Astrocyte of the spinal cord (primary cell): ENCODE measurements at regions not wholly inside any gene's neighbourhood (a gene's known extent, or its start where the extent isn't known, plus 50 kb on each side); places are given as distances from the start of the nearest gene placed in this dataset.

Source experiments
- DNase-seq: peaks from one replicate; pipeline ENCODE4 v3.0.0; 2011; ENCODE audit warnings: low read depth, low spot score
- H3K4me3 ChIP-seq: 2 replicates; pipeline ENCODE4 v1.5.1; 2011; ENCODE audit warnings: low read depth, mild to moderate bottlenecking, low read length, moderate library complexity
- in situ Hi-C: cut with HindIII; loops from 2 replicates; pipeline ENCODE4 v1.10.0; 2017; ENCODE audit warnings: low sequenced_read_pairs
- TF ChIP-seq, protein P1 (sequence below): IDR thresholded peaks from 2 replicates; pipeline ENCODE4 v1.5.1; 2012; ENCODE audit warnings: low read depth, mild to moderate bottlenecking, low read length, inconsistent platforms

DNA sequence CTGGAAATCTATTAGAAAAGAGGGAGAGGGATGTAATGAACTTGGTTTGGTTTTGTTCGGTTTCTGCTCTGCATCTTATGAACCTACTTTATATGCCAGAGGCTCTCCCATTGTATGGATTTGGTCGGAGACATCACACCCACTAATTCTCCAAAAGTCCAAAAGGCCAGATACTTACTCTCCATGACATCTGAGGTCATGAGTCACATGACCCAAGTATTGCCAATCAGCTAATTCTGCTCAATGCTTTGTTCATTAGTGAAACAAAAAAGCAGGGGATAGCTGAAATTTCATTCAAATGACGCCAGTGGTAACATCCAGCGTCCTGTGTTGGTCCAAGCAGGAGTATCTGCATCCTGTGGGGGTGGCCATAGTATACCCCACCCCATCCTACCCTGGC is 173.6 kb downstream of the TRIM33 start:
- no peak for DNase-seq
- TF ChIP-seq, protein P1, sequence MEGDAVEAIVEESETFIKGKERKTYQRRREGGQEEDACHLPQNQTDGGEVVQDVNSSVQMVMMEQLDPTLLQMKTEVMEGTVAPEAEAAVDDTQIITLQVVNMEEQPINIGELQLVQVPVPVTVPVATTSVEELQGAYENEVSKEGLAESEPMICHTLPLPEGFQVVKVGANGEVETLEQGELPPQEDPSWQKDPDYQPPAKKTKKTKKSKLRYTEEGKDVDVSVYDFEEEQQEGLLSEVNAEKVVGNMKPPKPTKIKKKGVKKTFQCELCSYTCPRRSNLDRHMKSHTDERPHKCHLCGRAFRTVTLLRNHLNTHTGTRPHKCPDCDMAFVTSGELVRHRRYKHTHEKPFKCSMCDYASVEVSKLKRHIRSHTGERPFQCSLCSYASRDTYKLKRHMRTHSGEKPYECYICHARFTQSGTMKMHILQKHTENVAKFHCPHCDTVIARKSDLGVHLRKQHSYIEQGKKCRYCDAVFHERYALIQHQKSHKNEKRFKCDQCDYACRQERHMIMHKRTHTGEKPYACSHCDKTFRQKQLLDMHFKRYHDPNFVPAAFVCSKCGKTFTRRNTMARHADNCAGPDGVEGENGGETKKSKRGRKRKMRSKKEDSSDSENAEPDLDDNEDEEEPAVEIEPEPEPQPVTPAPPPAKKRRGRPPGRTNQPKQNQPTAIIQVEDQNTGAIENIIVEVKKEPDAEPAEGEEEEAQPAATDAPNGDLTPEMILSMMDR: no peak
- in situ Hi-C loops: no loop called here
- no peak overlapping the region for H3K4me3 ChIP-seq

DNA sequence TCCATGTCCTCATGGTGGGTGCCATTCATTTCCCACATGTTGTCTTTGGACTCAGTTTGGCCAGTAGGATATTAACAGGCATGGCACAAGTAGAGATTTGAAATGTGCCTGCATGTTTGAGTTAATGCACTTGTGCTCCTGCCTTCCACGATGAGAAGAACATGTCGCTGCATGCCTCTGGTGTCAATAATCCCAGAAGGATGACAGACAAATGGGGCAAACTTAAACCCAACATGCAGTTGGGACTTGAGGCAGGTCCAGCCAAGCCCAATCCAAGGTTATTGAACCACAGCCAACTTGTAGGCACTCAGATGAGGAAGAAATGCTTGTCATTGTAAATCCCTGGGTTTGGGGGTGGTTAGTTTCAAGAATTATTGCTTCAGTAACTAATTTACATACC is 174.6 kb downstream of the TRIM33 start:
- in situ Hi-C loops: no loop called here
- TF ChIP-seq, protein P1: no peak
- H3K4me3 ChIP-seq: no peak overlapping the region
- no peak for DNase-seq

DNA sequence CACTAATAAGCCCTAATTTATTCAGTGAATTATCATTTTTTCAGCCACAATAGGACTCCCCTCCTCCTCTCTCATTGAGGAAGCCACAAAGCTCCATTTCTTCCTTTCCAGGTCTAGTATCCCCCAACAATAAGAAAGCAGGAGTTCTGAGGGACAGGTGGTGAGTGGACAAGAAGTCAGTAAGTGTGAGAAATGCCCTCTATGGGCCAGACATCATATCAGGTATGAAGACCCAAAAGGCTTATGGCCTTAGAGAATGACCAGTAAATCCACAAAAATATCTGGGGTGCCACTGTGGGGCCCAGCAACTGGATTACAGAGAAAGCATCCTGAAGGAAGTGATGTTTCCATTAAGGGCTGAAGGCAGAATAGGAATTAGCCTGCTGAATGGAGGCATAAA is 175.7 kb downstream of the TRIM33 start:
- TF ChIP-seq, protein P1: no peak
- in situ Hi-C loops: no loop called here
- no peak overlapping the region for H3K4me3 ChIP-seq
- DNase-seq: no peak

DNA sequence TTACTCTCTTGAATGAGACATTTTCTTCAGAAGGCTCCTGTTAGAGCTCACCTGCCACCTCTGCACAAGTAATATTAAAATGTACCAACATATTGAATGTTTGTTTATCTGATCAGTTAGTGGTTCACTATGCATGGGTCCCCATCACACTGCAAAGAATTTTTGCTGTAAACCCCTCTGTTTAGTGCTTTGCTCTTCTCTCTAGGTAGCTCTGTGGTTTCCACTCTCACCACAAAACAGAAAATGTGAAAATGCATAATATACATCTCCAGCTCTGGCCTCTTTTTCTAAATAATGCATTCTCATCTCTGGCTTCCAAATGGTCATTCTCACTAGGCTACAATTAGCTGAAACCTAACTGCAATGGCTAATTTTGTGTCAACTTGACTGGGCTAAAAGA is 176.7 kb downstream of the TRIM33 start:
- TF ChIP-seq, protein P1: no peak
- no peak for DNase-seq
- no peak overlapping the region for H3K4me3 ChIP-seq
- in situ Hi-C loops: no loop called here

DNA sequence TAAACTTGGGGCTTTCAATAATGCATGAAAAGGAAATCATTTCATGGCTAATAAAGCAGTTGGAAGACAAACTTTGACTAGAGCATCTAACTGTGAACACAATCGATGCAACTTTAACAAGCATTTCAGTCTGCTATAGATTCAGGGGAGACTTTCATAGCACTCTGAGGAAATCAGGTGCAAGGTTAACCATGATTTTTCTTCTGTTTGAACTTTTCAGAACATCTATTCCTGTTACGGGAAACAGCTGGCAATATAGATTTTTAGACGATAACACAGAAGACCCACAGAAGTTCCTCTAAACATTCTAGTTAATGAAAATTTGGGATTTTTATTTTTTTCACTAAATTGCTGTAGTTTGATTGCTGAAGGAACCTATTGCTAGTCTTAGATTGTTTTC is 177.3 kb downstream of the TRIM33 start:
- in situ Hi-C loops: no loop called here
- TF ChIP-seq, protein P1: no peak
- no peak for DNase-seq
- H3K4me3 ChIP-seq: no peak overlapping the region

DNA sequence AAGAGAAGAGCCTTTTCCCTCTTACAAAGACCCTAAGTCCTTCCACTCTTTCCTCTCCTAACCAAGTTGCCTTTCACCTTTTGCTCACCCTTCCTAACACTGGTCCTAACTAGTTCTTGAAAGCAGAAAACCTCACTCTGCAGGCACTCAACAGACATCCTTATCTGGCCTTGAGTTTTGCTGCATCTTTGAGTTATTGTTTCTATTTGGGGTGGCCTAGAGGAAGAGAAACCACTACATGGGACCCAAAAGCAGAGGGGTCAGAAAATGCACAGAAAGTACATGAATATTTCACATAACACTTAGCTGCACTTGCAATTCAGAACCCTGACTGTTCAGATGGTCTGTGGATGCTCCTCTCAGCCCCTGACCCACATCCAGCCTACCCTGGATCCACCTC is 178.3 kb upstream of the SYT6 start:
- H3K4me3 ChIP-seq: no peak overlapping the region
- in situ Hi-C loops: no loop called here
- TF ChIP-seq, protein P1: no peak
- DNase-seq: no peak

DNA sequence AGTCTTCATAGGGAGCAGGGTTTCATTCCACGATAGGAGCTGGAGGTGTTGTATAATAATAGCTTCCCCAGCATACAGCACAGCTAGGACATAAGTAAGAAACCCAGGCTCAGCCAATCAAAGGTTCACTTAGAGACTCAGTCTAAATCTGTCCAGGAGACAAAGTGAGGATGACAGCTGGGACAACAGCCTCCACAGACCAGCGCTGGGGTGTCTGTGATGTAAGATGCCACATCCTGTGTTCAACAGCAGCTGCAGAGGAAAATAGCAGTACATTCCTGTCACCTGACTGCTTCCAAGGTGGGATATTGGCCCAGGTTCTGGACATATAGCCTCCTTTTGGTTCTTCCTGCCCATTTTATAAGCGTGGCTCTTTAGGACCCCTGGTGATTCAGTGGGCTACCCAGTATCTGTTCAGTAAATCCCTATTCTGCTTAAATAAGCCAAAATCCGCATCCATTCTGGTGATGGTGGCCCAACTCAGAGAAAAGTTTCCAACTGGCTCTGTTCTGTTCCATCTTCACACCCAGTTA is 176.8 kb upstream of the SYT6 start:
- TF ChIP-seq, protein P1: no peak
- in situ Hi-C loops: no loop called here
- no peak for DNase-seq
- no peak overlapping the region for H3K4me3 ChIP-seq
